PFSK-1 (cell line): ENCODE measurements at regions not wholly inside any gene's neighbourhood (a gene's known extent, or its start where the extent isn't known, plus 50 kb on each side); places are given as distances from the start of the nearest gene placed in this dataset.

Experiments
- FOXP2 ChIP-seq: optimal IDR thresholded peaks from 2 replicates; pipeline ENCODE3; 2011; ENCODE audit warnings: borderline replicate concordance, control low read depth, inconsistent platforms; ENCODE audit not compliant: insufficient read depth; ENCODE audit errors: extremely low read length, extremely low read depth
- POLR2AphosphoS5 ChIP-seq: IDR thresholded peaks from 2 replicates; pipeline ENCODE4 v1.6.1; 2012; ENCODE audit warnings: low read depth, mild to moderate bottlenecking, control low read depth, low read length, moderate library complexity
- SIN3A ChIP-seq: IDR thresholded peaks from 2 replicates; pipeline ENCODE4 v1.6.1; 2012; ENCODE audit warnings: mild to moderate bottlenecking, low read length, moderate library complexity, borderline replicate concordance; ENCODE audit not compliant: insufficient read depth
- TF ChIP-seq, protein P1 (sequence below), 2 experiments: IDR thresholded peaks; 2 replicates each; pipeline versions ENCODE4 v1.6.1 to v1.8.0; 2011 to 2012; ENCODE audit warnings: low read depth in 2 of 2, low read length in 2 of 2, control low read depth in 1 of 2, inconsistent platforms in 1 of 2, mild to moderate bottlenecking in 1 of 2, moderate library complexity in 1 of 2; ENCODE audit not compliant: insufficient read depth in 1 of 2

GRCh38 chr2:195555971-195556370 is 101.1 kb upstream of the SLC39A10 start:
- TF ChIP-seq SIN3A (no peak), POLR2AphosphoS5 (no peak), FOXP2 (no peak)
- TF ChIP-seq, protein P1, sequence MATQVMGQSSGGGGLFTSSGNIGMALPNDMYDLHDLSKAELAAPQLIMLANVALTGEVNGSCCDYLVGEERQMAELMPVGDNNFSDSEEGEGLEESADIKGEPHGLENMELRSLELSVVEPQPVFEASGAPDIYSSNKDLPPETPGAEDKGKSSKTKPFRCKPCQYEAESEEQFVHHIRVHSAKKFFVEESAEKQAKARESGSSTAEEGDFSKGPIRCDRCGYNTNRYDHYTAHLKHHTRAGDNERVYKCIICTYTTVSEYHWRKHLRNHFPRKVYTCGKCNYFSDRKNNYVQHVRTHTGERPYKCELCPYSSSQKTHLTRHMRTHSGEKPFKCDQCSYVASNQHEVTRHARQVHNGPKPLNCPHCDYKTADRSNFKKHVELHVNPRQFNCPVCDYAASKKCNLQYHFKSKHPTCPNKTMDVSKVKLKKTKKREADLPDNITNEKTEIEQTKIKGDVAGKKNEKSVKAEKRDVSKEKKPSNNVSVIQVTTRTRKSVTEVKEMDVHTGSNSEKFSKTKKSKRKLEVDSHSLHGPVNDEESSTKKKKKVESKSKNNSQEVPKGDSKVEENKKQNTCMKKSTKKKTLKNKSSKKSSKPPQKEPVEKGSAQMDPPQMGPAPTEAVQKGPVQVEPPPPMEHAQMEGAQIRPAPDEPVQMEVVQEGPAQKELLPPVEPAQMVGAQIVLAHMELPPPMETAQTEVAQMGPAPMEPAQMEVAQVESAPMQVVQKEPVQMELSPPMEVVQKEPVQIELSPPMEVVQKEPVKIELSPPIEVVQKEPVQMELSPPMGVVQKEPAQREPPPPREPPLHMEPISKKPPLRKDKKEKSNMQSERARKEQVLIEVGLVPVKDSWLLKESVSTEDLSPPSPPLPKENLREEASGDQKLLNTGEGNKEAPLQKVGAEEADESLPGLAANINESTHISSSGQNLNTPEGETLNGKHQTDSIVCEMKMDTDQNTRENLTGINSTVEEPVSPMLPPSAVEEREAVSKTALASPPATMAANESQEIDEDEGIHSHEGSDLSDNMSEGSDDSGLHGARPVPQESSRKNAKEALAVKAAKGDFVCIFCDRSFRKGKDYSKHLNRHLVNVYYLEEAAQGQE (IDR thresholded peaks at IDR 0.05; ENCODE audit: insufficient read depth in 1 of 2, low read depth in 2 of 2, low read length in 2 of 2): no peak
